Esophagus muscularis mucosa (tissue), 3 donors: ENCODE measurements at regions not wholly inside any gene's neighbourhood (a gene's known extent, or its start where the extent isn't known, plus 50 kb on each side); places are given as distances from the start of the nearest gene placed in this dataset.

Source experiments
- CTCF ChIP-seq, 3 experiments: fragments of 200-600 bp in 2 of 3; fragments of 450-650 bp in 1 of 3; sonication (generic) in 2 of 3; IDR thresholded peaks; one replicate each; pipeline ENCODE4 v1.5.1; 2017 to 2019; ENCODE audit warnings: antibody characterized with exemption in 3 of 3, mild to moderate bottlenecking in 2 of 3, moderate library complexity in 1 of 3
- POLR2A ChIP-seq: fragments of 450-650 bp; IDR thresholded peaks from one replicate; pipeline ENCODE4 v1.6.1; 2017; ENCODE audit warnings: antibody characterized with exemption, moderate library complexity, mild to moderate bottlenecking, low read depth

GRCh38 chr6:117028256-117028655, 151.2 kb downstream of the RFX6 start:
- TF ChIP-seq POLR2A (no peak), CTCF (IDR thresholded peaks at IDR 0.05) (no peak)
